Skeletal muscle satellite cell (primary cell): ENCODE measurements at regions not wholly inside any gene's neighbourhood (a gene's known extent, or its start where the extent isn't known, plus 50 kb on each side); places are given as distances from the start of the nearest gene placed in this dataset.

ENCODE experiments used
- H3K27me3 ChIP-seq: 2 replicates; pipeline ENCODE4 v1.7.0; 2013; ENCODE audit warnings: low read length; ENCODE audit not compliant: control insufficient read depth, insufficient read depth
- H3K36me3 ChIP-seq: 2 replicates; pipeline ENCODE4 v1.7.0; 2013; ENCODE audit warnings: mild to moderate bottlenecking, control low read depth, low read length; ENCODE audit not compliant: insufficient read depth
- H3K4me1 ChIP-seq: 2 replicates; pipeline ENCODE4 v1.7.0; 2013; ENCODE audit warnings: low read length; ENCODE audit not compliant: control insufficient read depth, insufficient read depth
- H3K4me2 ChIP-seq: 2 replicates; pipeline ENCODE4 v1.7.0; 2013; ENCODE audit warnings: mild to moderate bottlenecking, low read length
- H3K4me3 ChIP-seq: 2 replicates; pipeline ENCODE4 v1.7.0; 2013; ENCODE audit warnings: low read length
- H3K9ac ChIP-seq: 2 replicates; pipeline ENCODE4 v1.7.0; 2013; ENCODE audit warnings: mild to moderate bottlenecking, low read depth, low read length, moderate library complexity
- H3K9me3 ChIP-seq: replicated peaks from 2 replicates; pipeline ENCODE4 v1.7.0; 2013; ENCODE audit warnings: mild to moderate bottlenecking, control low read depth, low read length

GRCh38 chr6:16004934-16005679 is 123.8 kb upstream of the MYLIP start:
- no peak overlapping the region for H3K4me3 ChIP-seq
- H3K36me3 ChIP-seq, result no peaks in the 10 kb centered on the region
- H3K4me2 ChIP-seq, result no peak overlapping the region
- H3K9ac ChIP-seq, result no peak overlapping the region
- H3K4me1 ChIP-seq, result no peaks in the 10 kb centered on the region
- no peaks in the 10 kb centered on the region for H3K27me3 ChIP-seq
- H3K9me3 ChIP-seq, result no peaks in the 10 kb centered on the region

DNA sequence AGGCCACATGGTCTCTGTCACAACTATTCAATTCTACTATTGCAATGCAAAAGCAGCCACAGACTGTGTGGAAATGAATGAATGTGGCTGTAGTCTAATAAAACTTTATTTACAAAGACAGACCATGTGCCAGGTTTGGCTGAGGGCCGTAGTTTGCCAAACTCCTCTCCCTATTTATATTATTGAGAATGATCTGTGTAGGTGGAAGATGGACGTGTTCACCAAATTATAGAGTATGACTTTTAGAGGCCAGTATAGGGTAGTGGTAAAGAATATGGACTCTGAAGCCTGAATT is 125.7 kb upstream of the MYLIP start:
- no peak overlapping the region for H3K9ac ChIP-seq
- no peaks in the 10 kb centered on the region for H3K27me3 ChIP-seq
- H3K4me2 ChIP-seq, result no peak overlapping the region
- H3K4me3 ChIP-seq, result no peak overlapping the region
- no peaks in the 10 kb centered on the region for H3K36me3 ChIP-seq
- H3K9me3 ChIP-seq, result no peaks in the 10 kb centered on the region
- H3K4me1 ChIP-seq, result no peaks in the 10 kb centered on the region

DNA sequence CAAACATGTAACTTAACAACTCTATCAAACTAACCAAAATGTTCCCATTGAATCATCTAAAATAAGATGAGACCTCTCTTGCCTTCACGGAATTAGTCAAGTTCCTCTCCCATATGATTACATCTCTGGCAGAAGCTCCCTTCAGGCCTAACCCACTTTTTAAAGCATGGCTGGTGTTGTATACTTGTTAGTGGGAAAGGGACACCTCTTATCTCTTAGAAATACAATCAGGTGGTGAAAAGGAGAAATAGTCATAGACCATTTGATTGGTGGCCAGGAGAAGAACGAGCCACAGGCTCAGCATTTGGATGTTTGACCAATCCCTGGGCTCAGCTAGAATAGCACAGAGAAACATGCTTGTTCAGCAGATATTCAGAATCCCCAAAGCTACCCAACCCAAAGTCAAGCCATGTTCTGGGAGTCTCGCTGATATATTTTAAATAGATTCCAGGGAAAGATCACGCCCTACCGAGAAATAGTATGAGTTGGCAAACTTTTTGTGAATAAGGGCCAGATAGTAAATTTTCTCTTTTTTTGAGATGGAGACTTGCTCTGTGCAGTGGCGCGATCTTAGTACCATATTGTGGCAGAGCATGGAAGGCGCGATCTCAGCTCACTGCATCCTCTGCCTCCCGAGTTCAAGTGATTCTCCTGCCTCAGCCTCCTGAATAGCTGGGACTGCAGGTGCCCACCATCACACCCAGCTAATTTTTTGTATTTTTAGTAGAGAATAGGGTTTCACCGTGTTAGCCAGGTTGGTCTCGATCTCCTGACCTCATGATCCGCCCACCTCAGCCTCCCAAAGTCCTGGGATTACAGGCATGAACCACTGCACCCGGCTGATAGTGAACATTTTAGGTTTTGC is 126.3 kb upstream of the MYLIP start:
- Histone ChIP-seq H3K36me3 (no peaks in the 10 kb centered on the region), H3K27me3 (no peaks in the 10 kb centered on the region), H3K9me3 (no peaks in the 10 kb centered on the region), H3K4me1 (no peaks in the 10 kb centered on the region), H3K9ac (no peak overlapping the region), H3K4me2 (no peak overlapping the region), H3K4me3 (no peak overlapping the region)

- Histone ChIP-seq H3K27me3 (no peaks in the 10 kb centered on the region), H3K4me2 (no peak overlapping the region)
These were observed 127.7 kb upstream of the MYLIP start for GRCh38 chr6:16001158-16001557.

GRCh38 chr6:15999201-15999600 is 129.7 kb upstream of the MYLIP start:
- Histone ChIP-seq H3K4me3 (no peak overlapping the region), H3K9ac (no peak overlapping the region), H3K36me3 (no peaks in the 10 kb centered on the region), H3K27me3 (no peaks in the 10 kb centered on the region), H3K4me2 (no peak overlapping the region), H3K9me3 (no peaks in the 10 kb centered on the region), H3K4me1 (no peaks in the 10 kb centered on the region)

More at GRCh38 chr6:16001158-16001557, 127.7 kb upstream of the MYLIP start:
- Histone ChIP-seq H3K4me1 (no peaks in the 10 kb centered on the region), H3K4me3 (no peak overlapping the region), H3K36me3 (no peaks in the 10 kb centered on the region), H3K9me3 (no peaks in the 10 kb centered on the region), H3K9ac (no peak overlapping the region)

GRCh38 chr6:15997586-15998388 is 131.1 kb upstream of the MYLIP start:
- Histone ChIP-seq H3K27me3 (no peaks in the 10 kb centered on the region), H3K4me3 (no peak overlapping the region), H3K4me1 (no peaks in the 10 kb centered on the region), H3K36me3 (no peaks in the 10 kb centered on the region), H3K9ac (no peak overlapping the region), H3K4me2 (no peak overlapping the region), H3K9me3 (no peaks in the 10 kb centered on the region)

- Histone ChIP-seq H3K9me3 (no peaks in the 10 kb centered on the region), H3K9ac (no peak overlapping the region), H3K4me3 (no peak overlapping the region), H3K27me3 (no peaks in the 10 kb centered on the region), H3K4me1 (no peaks in the 10 kb centered on the region), H3K4me2 (no peak overlapping the region), H3K36me3 (no peaks in the 10 kb centered on the region)
These were observed 132.9 kb upstream of the MYLIP start for GRCh38 chr6:15996030-15996429.

DNA sequence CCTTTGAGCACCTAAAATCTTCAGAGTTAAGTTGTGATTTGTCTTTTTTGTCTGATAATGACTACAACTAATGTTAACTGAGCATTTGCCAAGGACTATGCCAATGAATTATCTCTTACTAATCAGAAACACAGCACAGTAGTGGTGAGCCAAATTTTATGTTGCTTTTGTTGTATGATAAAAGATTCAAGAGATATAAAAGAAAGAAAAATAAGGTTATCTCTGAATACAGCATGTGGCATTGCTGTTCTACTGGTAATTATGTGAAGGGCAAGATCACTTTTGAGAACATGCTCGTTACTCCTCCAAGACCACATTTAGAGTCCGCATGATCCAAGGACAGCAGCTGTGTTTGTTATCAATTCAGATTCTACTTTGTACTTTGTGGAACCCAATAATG is 133.4 kb upstream of the MYLIP start:
- Histone ChIP-seq H3K4me1 (no peaks in the 10 kb centered on the region), H3K9me3 (no peaks in the 10 kb centered on the region), H3K27me3 (no peaks in the 10 kb centered on the region), H3K36me3 (no peaks in the 10 kb centered on the region), H3K4me3 (no peak overlapping the region), H3K9ac (no peak overlapping the region), H3K4me2 (no peak overlapping the region)

- H3K9ac ChIP-seq, result no peak overlapping the region
- no peaks in the 10 kb centered on the region for H3K27me3 ChIP-seq
- no peaks in the 10 kb centered on the region for H3K4me1 ChIP-seq
- H3K4me3 ChIP-seq, result no peak overlapping the region
- no peak overlapping the region for H3K4me2 ChIP-seq
- H3K9me3 ChIP-seq, result no peaks in the 10 kb centered on the region
- no peaks in the 10 kb centered on the region for H3K36me3 ChIP-seq
These were observed 133.9 kb upstream of the MYLIP start for GRCh38 chr6:15994814-15995459.

- H3K4me1 ChIP-seq, result no peaks in the 10 kb centered on the region
- no peaks in the 10 kb centered on the region for H3K27me3 ChIP-seq
- no peaks in the 10 kb centered on the region for H3K36me3 ChIP-seq
- no peaks in the 10 kb centered on the region for H3K9me3 ChIP-seq
- no peak overlapping the region for H3K4me2 ChIP-seq
- no peak overlapping the region for H3K9ac ChIP-seq
- H3K4me3 ChIP-seq, result no peak overlapping the region
These were observed 135.1 kb upstream of the MYLIP start for GRCh38 chr6:15993716-15994228.

DNA sequence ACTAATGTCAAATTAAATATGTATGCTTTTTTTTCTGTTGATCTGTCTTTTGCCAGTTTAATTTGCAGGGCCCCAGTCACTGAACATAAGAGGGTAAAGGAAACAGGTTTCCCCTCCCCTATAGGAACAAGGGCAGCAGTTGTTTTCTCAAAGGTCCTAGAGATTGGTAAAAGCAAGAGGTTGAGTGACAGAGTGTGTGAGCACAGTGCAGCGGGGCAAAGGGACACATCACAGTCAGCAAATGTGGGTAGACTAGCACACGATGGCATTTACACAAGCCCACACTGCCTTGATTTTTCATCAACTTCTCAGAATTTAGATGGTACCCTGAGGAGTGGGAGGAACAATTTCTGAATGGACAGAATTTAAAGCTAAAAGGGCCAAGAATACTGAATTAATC is 138.7 kb upstream of the MYLIP start:
- Histone ChIP-seq H3K4me1 (no peaks in the 10 kb centered on the region), H3K27me3 (no peaks in the 10 kb centered on the region), H3K4me2 (no peak overlapping the region), H3K4me3 (no peak overlapping the region), H3K9ac (no peak overlapping the region), H3K36me3 (no peaks in the 10 kb centered on the region), H3K9me3 (no peaks in the 10 kb centered on the region)
